ENCODE measurements at regions not wholly inside any gene's neighbourhood (a gene's known extent, or its start where the extent isn't known, plus 50 kb on each side); places are given as distances from the start of the nearest gene placed in this dataset.

DNA sequence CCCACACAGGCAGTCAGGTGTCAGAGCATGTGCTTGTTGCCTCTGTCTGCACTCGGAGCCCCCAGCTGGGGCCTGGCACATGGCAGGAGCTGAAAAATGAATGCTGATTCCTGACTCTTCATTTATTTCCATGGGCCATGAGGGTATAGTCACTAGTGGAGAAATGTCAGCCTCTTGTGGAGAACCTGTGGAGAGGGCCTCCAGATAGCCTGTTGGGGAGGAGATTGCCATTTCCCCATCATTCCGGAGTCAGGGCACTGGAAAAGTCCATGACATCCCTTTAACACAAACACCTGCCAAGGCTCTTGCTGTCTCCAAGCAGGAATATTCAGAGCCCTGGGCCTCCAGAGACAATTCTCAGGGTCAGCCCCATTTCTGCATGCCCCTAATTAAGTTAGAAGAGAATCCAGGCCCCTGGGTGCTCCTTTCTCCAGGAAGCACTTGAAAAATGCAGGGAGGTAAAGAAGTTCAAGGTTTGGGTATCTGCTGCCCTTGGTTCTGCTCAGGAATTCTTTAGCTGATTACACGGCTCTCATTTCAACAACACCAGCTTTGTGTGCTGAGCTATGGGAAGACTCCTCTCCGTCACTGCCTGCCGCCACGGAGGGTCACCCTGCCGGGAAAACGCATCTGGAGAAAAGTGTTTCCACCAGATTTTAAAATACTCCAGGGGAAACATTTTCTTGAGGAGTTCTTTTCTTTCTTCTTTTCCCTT is 311.3 kb downstream of the MYCN start:
- TF ChIP-seq, protein P1, sequence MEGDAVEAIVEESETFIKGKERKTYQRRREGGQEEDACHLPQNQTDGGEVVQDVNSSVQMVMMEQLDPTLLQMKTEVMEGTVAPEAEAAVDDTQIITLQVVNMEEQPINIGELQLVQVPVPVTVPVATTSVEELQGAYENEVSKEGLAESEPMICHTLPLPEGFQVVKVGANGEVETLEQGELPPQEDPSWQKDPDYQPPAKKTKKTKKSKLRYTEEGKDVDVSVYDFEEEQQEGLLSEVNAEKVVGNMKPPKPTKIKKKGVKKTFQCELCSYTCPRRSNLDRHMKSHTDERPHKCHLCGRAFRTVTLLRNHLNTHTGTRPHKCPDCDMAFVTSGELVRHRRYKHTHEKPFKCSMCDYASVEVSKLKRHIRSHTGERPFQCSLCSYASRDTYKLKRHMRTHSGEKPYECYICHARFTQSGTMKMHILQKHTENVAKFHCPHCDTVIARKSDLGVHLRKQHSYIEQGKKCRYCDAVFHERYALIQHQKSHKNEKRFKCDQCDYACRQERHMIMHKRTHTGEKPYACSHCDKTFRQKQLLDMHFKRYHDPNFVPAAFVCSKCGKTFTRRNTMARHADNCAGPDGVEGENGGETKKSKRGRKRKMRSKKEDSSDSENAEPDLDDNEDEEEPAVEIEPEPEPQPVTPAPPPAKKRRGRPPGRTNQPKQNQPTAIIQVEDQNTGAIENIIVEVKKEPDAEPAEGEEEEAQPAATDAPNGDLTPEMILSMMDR (conservative IDR thresholded peaks at IDR 0.05 in 1 of 2, IDR thresholded peaks at IDR 0.05 in 1 of 2; ENCODE audit: extremely low read depth in 1 of 2, insufficient read depth in 1 of 2, low read depth in 1 of 2, low read length in 2 of 2): no peak
- TF ChIP-seq EZH2 (IDR thresholded peaks at IDR 0.05; ENCODE audit: borderline replicate concordance, low read length): no peak
